ENCODE measurements at regions not wholly inside any gene's neighbourhood (a gene's known extent, or its start where the extent isn't known, plus 50 kb on each side); places are given as distances from the start of the nearest gene placed in this dataset.

GRCh38 chr9:26346942-26347477 lies 545.6 kb downstream of the CAAP1 start:
- ATAC-seq, result no peak
- Histone ChIP-seq H3K36me3 (replicated peaks in 1 of 2; ENCODE audit: insufficient read depth in 1 of 2, low read depth in 2 of 2) (no peaks in the 10 kb centered on the region), H3K9me3 (no peaks in the 10 kb centered on the region), H3K4me1 (no peaks in the 10 kb centered on the region), H3K27ac (no peak overlapping the region), H3K27me3 (no peaks in the 10 kb centered on the region), H3K4me3 (no peak overlapping the region)
- no peak for DNase-seq
- WGBS, 2 donors, result 61 to 74% methylated on average over 8 of the region's 8 CpGs
- intact Hi-C loops (cut with DNase I), result no loop called here
- TF ChIP-seq POLR2A (IDR thresholded peaks at IDR 0.05) (no peak), CTCF (IDR thresholded peaks at IDR 0.05) (no peak)

- H3K27me3 ChIP-seq, result no peaks in the 10 kb centered on the region
- no peak for DNase-seq
- no peak for ATAC-seq
- WGBS, 2 donors, result 83 to 87% methylated on average over 1 of the region's 1 CpG
- H3K4me1 ChIP-seq, result no peaks in the 10 kb centered on the region
- intact Hi-C loops (cut with DNase I), result no loop called here
- no peaks in the 10 kb centered on the region for H3K9me3 ChIP-seq
- no peak overlapping the region for H3K4me3 ChIP-seq
- H3K27ac ChIP-seq, result no peak overlapping the region
- H3K36me3 ChIP-seq (replicated peaks in 1 of 2; ENCODE audit: insufficient read depth in 1 of 2, low read depth in 2 of 2), result no peaks in the 10 kb centered on the region
- TF ChIP-seq CTCF (IDR thresholded peaks at IDR 0.05) (no peak), POLR2A (IDR thresholded peaks at IDR 0.05) (no peak)
Observed at GRCh38 chr9:26341545-26341944, 551.1 kb downstream of the CAAP1 start.

GRCh38 chr9:26339796-26340195 lies 552.8 kb downstream of the CAAP1 start:
- H3K9me3 ChIP-seq, result no peaks in the 10 kb centered on the region
- no peaks in the 10 kb centered on the region for H3K4me1 ChIP-seq
- no peak for DNase-seq
- intact Hi-C loops (cut with DNase I), result no loop called here
- H3K27me3 ChIP-seq, result no peaks in the 10 kb centered on the region
- 64 to 79% methylated on average over 5 of the region's 5 CpGs for WGBS, 2 donors
- no peak for TF ChIP-seq CTCF (IDR thresholded peaks at IDR 0.05)
- TF ChIP-seq POLR2A (IDR thresholded peaks at IDR 0.05), result no peak
- H3K36me3 ChIP-seq (replicated peaks in 1 of 2; ENCODE audit: insufficient read depth in 1 of 2, low read depth in 2 of 2), result no peaks in the 10 kb centered on the region
- H3K27ac ChIP-seq, result no peak overlapping the region
- no peak for ATAC-seq
- no peak overlapping the region for H3K4me3 ChIP-seq

- H3K9me3 ChIP-seq, result no peaks in the 10 kb centered on the region
- intact Hi-C loops (cut with DNase I), result no loop called here
- DNase-seq (no peak), ATAC-seq (no peak)
- H3K27ac ChIP-seq, result no peak overlapping the region
- no peak overlapping the region for H3K4me3 ChIP-seq
- H3K36me3 ChIP-seq (replicated peaks in 1 of 2; ENCODE audit: insufficient read depth in 1 of 2, low read depth in 2 of 2), result no peaks in the 10 kb centered on the region
- H3K4me1 ChIP-seq, result peaks cover under 1% of the 10 kb centered on the region
- no peaks in the 10 kb centered on the region for H3K27me3 ChIP-seq
- 56% methylated on average over 2 of the region's 2 CpGs for WGBS, 2 donors
- TF ChIP-seq POLR2A (IDR thresholded peaks at IDR 0.05) (no peak), CTCF (IDR thresholded peaks at IDR 0.05) (no peak)
Observed at GRCh38 chr9:26335116-26335515, 557.5 kb downstream of the CAAP1 start.

- ATAC-seq, result no peak
- TF ChIP-seq POLR2A (IDR thresholded peaks at IDR 0.05) (no peak), CTCF (IDR thresholded peaks at IDR 0.05) (no peak)
- no peaks in the 10 kb centered on the region for H3K9me3 ChIP-seq
- H3K4me1 ChIP-seq, result peaks cover 5% of the 10 kb centered on the region
- DNase-seq, result no peak
- H3K36me3 ChIP-seq (replicated peaks in 1 of 2; ENCODE audit: insufficient read depth in 1 of 2, low read depth in 2 of 2), result no peaks in the 10 kb centered on the region
- 69 to 83% methylated on average over 4 of the region's 4 CpGs for WGBS, 2 donors
- no peak overlapping the region for H3K4me3 ChIP-seq
- H3K27me3 ChIP-seq, result no peaks in the 10 kb centered on the region
- H3K27ac ChIP-seq, result no peak overlapping the region
- intact Hi-C loops (cut with DNase I), result no loop called here
Observed at GRCh38 chr9:26334706-26335105, 557.9 kb downstream of the CAAP1 start.

Measured in body of pancreas (tissue), 4 donors.